GM12873 (cell line): ENCODE measurements at regions not wholly inside any gene's neighbourhood (a gene's known extent, or its start where the extent isn't known, plus 50 kb on each side); places are given as distances from the start of the nearest gene placed in this dataset.

ENCODE experiments used
- CTCF ChIP-seq: IDR thresholded peaks from 2 replicates; pipeline ENCODE4 v1.5.1; 2012; ENCODE audit warnings: low read depth, mild to moderate bottlenecking, moderate library complexity, low read length, control low read depth; ENCODE audit not compliant: insufficient read depth; ENCODE audit errors: missing control alignments

GRCh38 chr1:37150986-37151385 is 116.7 kb upstream of the GRIK3 start:
- no peak for TF ChIP-seq CTCF

- no peak for TF ChIP-seq CTCF
Observed at GRCh38 chr1:37151789-37152188, 117.5 kb upstream of the GRIK3 start.

GRCh38 chr1:37152491-37152890 is 118.2 kb upstream of the GRIK3 start:
- no peak for TF ChIP-seq CTCF

- TF ChIP-seq CTCF: no peak
Observed at GRCh38 chr1:37153116-37154100, 119.1 kb upstream of the GRIK3 start.

GRCh38 chr1:37156646-37157045 is 122.3 kb upstream of the GRIK3 start:
- no peak for TF ChIP-seq CTCF

- TF ChIP-seq CTCF: no peak
Observed at GRCh38 chr1:37157634-37158033, 123.3 kb upstream of the GRIK3 start.

- no peak for TF ChIP-seq CTCF
Observed at GRCh38 chr1:37158113-37158749, 123.9 kb upstream of the GRIK3 start.
